ENCODE measurements at regions not wholly inside any gene's neighbourhood (a gene's known extent, or its start where the extent isn't known, plus 50 kb on each side); places are given as distances from the start of the nearest gene placed in this dataset.
A peak's percentile ranks its signal among the peaks of the same experiment; 100 is the strongest.

DNA sequence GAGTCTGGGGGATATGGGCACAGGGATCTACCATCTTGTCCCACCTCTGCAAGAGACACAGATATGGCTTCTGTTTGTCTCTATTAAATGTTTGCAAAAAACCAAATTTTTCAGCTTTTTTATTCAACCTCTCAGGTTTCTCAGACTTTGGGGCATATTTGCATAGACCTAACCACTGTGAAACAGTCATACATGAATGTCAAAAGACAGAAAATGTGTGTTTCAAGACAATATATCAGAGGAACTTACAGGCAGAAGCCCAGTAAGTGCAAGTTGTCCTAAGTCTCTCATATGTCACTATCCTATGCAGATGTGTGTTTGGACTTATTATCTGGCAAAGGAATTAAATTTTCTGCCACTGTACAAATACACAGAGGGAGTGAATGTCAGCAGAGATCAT is 951.2 kb downstream of the PCDH18 start:
- no peak overlapping the region for H3K27ac Mint-ChIP-seq (ENCODE audit: unreplicated experiment)
- TF ChIP-seq CTCF (IDR thresholded peaks at IDR 0.05; ENCODE audit: partially characterized antibody, unreplicated experiment): no peak

DNA sequence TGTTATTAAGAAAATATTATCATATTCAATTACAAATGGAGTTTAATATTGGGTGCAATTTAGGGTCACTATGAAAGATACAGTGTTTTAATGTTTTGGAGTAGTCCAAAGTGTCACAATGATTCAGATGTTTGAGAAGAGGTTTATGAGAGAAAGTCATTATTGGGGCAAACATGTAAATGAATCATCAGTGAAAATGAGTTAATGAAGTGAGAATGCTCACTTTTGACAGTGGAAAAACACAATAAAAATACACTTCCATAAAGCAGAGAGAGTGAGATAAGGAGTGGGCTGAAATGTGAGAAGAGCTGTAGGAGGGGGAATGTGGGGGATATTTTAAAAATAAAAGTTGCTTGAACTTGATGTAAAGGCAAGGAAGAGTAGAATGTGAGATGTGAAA is 957.1 kb downstream of the PCDH18 start:
- H3K4me3 Mint-ChIP-seq (ENCODE audit: unreplicated experiment): no peak overlapping the region
- peaks cover 10% of the 10 kb centered on the region for H3K4me1 Mint-ChIP-seq (ENCODE audit: low read depth, unreplicated experiment)
- no peaks in the 10 kb centered on the region for H3K27me3 Mint-ChIP-seq (ENCODE audit: unreplicated experiment)
- peaks cover 3% of the 10 kb centered on the region for H3K9me3 Mint-ChIP-seq (ENCODE audit: unreplicated experiment)
- no peaks in the 10 kb centered on the region for H3K36me3 Mint-ChIP-seq (ENCODE audit: unreplicated experiment)
- H3K27ac Mint-ChIP-seq (ENCODE audit: unreplicated experiment): no peak overlapping the region
- DNase-seq: no peak
- TF ChIP-seq CTCF (IDR thresholded peaks at IDR 0.05; ENCODE audit: partially characterized antibody, unreplicated experiment): no peak

More for the DNA sequence above, 951.2 kb downstream of the PCDH18 start:
- Mint-ChIP-seq H3K27me3 (ENCODE audit: unreplicated experiment) (no peaks in the 10 kb centered on the region), H3K9me3 (ENCODE audit: unreplicated experiment) (no peaks in the 10 kb centered on the region), H3K4me1 (ENCODE audit: low read depth, unreplicated experiment) (peaks cover 5% of the 10 kb centered on the region), H3K36me3 (ENCODE audit: unreplicated experiment) (no peaks in the 10 kb centered on the region), H3K4me3 (ENCODE audit: unreplicated experiment) (no peak overlapping the region)
- DNase-seq: no peak

DNA sequence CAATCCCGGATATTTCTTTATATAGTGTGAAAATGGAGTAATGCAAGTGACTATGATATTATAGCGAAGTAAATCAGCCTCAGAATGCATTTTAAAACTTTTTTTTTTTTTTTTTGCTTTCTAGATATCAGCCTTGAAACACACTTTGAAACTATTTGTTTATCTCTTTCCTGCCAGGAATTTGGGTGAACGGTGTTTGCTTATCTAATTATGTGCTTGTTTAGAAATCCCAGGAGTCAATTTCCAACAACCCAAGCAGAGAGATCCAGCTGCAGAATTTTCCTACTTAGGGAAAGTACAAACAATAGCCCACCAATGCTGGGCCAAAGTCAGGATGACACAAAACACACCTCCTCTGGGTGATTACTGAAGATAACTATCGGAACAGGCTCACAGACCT is 958.8 kb downstream of the PCDH18 start:
- TF ChIP-seq CTCF (IDR thresholded peaks at IDR 0.05; ENCODE audit: partially characterized antibody, unreplicated experiment): no peak
- Mint-ChIP-seq H3K36me3 (ENCODE audit: unreplicated experiment) (no peaks in the 10 kb centered on the region), H3K4me3 (ENCODE audit: unreplicated experiment) (no peak overlapping the region), H3K27ac (ENCODE audit: unreplicated experiment) (peak overlapping the region; percentile 50), H3K4me1 (ENCODE audit: low read depth, unreplicated experiment) (peaks cover 13% of the 10 kb centered on the region), H3K27me3 (ENCODE audit: unreplicated experiment) (no peaks in the 10 kb centered on the region), H3K9me3 (ENCODE audit: unreplicated experiment) (peaks cover 5% of the 10 kb centered on the region)
- no peak for DNase-seq

GRCh38 chr4:136571315-136571714 is 961.0 kb downstream of the PCDH18 start:
- Mint-ChIP-seq H3K4me1 (ENCODE audit: low read depth, unreplicated experiment) (peaks cover 13% of the 10 kb centered on the region), H3K36me3 (ENCODE audit: unreplicated experiment) (no peaks in the 10 kb centered on the region), H3K27me3 (ENCODE audit: unreplicated experiment) (no peaks in the 10 kb centered on the region), H3K9me3 (ENCODE audit: unreplicated experiment) (peaks cover 5% of the 10 kb centered on the region), H3K4me3 (ENCODE audit: unreplicated experiment) (no peak overlapping the region), H3K27ac (ENCODE audit: unreplicated experiment) (no peak overlapping the region)
- no peak for TF ChIP-seq CTCF (IDR thresholded peaks at IDR 0.05; ENCODE audit: partially characterized antibody, unreplicated experiment)
- DNase-seq: no peak

GRCh38 chr4:136562834-136563233 is 969.5 kb downstream of the PCDH18 start:
- Mint-ChIP-seq H3K27me3 (ENCODE audit: unreplicated experiment) (peaks cover 2% of the 10 kb centered on the region), H3K9me3 (ENCODE audit: unreplicated experiment) (no peaks in the 10 kb centered on the region), H3K36me3 (ENCODE audit: unreplicated experiment) (no peaks in the 10 kb centered on the region), H3K4me1 (ENCODE audit: low read depth, unreplicated experiment) (peaks cover 11% of the 10 kb centered on the region), H3K4me3 (ENCODE audit: unreplicated experiment) (no peak overlapping the region), H3K27ac (ENCODE audit: unreplicated experiment) (no peak overlapping the region)
- DNase-seq: no peak
- no peak for TF ChIP-seq CTCF (IDR thresholded peaks at IDR 0.05; ENCODE audit: partially characterized antibody, unreplicated experiment)

Measured in glutamatergic neuron (in vitro differentiated cells).